ENCODE measurements at regions not wholly inside any gene's neighbourhood (a gene's known extent, or its start where the extent isn't known, plus 50 kb on each side); places are given as distances from the start of the nearest gene placed in this dataset.
A peak's percentile ranks its signal among the peaks of the same experiment; 100 is the strongest.

- Histone ChIP-seq H3K9me2 (ENCODE audit: insufficient read depth, low read length) (no peaks in the 10 kb centered on the region), H3K27ac (ENCODE audit: low read length) (no peak overlapping the region), H4K20me1 (ENCODE audit: insufficient read depth) (no peaks in the 10 kb centered on the region), H3K79me2 (replicated peaks; ENCODE audit: insufficient read depth, low read length) (no peaks in the 10 kb centered on the region), H3K4me3 (ENCODE audit: low read length) (no peak overlapping the region), H3K27me3 (ENCODE audit: insufficient read depth, low read depth, low read length) (no peaks in the 10 kb centered on the region), H3K9ac (ENCODE audit: low read length) (no peak overlapping the region), H3K9me3 (ENCODE audit: low read length) (no peaks in the 10 kb centered on the region), H2AFZ (ENCODE audit: low read depth, low read length) (no peak overlapping the region), H3K4me2 (ENCODE audit: low read length) (no peak overlapping the region), H3K36me3 (ENCODE audit: insufficient read depth, low read length) (no peaks in the 10 kb centered on the region), H3F3A (ENCODE audit: insufficient read depth, low read length, poor library complexity, severe bottlenecking) (no peaks in the 10 kb centered on the region)
- no peak for TF ChIP-seq EP300 (conservative IDR thresholded peaks at IDR 0.05; ENCODE audit: poor library complexity, severe bottlenecking)
- no peak for TF ChIP-seq MXI1 (conservative IDR thresholded peaks at IDR 0.05; ENCODE audit: poor library complexity, severe bottlenecking)
- TF ChIP-seq RAD21 (conservative IDR thresholded peaks at IDR 0.05): no peak
- TF ChIP-seq POLR2AphosphoS5 (IDR thresholded peaks at IDR 0.05): no peak
- no peak for TF ChIP-seq EZH2 (IDR thresholded peaks at IDR 0.05; ENCODE audit: borderline replicate concordance, insufficient read depth, low read length, poor library complexity, severe bottlenecking)
- TF ChIP-seq SMC3 (conservative IDR thresholded peaks at IDR 0.05; ENCODE audit: poor library complexity): no peak
- TF ChIP-seq TAF1 (IDR thresholded peaks at IDR 0.05; ENCODE audit: low read depth): no peak
- no peak for TF ChIP-seq REST (IDR thresholded peaks at IDR 0.05; ENCODE audit: borderline replicate concordance)
- TF ChIP-seq CTCF (IDR thresholded peaks at IDR 0.05; ENCODE audit: poor library complexity, severe bottlenecking): no peak
These were observed 190.6 kb downstream of the VRK1 start for GRCh38 chr14:96987771-96988170.

- Histone ChIP-seq H3K4me3 (ENCODE audit: low read length) (no peak overlapping the region), H3K27me3 (ENCODE audit: insufficient read depth, low read depth, low read length) (no peaks in the 10 kb centered on the region), H3K9me2 (ENCODE audit: insufficient read depth, low read length) (no peaks in the 10 kb centered on the region), H3K9me3 (ENCODE audit: low read length) (no peaks in the 10 kb centered on the region), H3F3A (ENCODE audit: insufficient read depth, low read length, poor library complexity, severe bottlenecking) (no peaks in the 10 kb centered on the region), H4K20me1 (ENCODE audit: insufficient read depth) (no peaks in the 10 kb centered on the region), H3K36me3 (ENCODE audit: insufficient read depth, low read length) (no peaks in the 10 kb centered on the region), H2AFZ (ENCODE audit: low read depth, low read length) (no peak overlapping the region), H3K27ac (ENCODE audit: low read length) (no peak overlapping the region), H3K4me2 (ENCODE audit: low read length) (no peak overlapping the region), H3K9ac (ENCODE audit: low read length) (no peak overlapping the region), H3K79me2 (replicated peaks; ENCODE audit: insufficient read depth, low read length) (no peaks in the 10 kb centered on the region)
- TF ChIP-seq EP300 (conservative IDR thresholded peaks at IDR 0.05; ENCODE audit: poor library complexity, severe bottlenecking) (no peak), POLR2AphosphoS5 (IDR thresholded peaks at IDR 0.05) (no peak), CTCF (IDR thresholded peaks at IDR 0.05; ENCODE audit: poor library complexity, severe bottlenecking) (peak; percentile 16), MXI1 (conservative IDR thresholded peaks at IDR 0.05; ENCODE audit: poor library complexity, severe bottlenecking) (no peak)
These were observed 192.1 kb downstream of the VRK1 start for GRCh38 chr14:96989306-96989705.

Measured in neural cell (in vitro differentiated cells).